ENCODE measurements at regions not wholly inside any gene's neighbourhood (a gene's known extent, or its start where the extent isn't known, plus 50 kb on each side); places are given as distances from the start of the nearest gene placed in this dataset.

DNA sequence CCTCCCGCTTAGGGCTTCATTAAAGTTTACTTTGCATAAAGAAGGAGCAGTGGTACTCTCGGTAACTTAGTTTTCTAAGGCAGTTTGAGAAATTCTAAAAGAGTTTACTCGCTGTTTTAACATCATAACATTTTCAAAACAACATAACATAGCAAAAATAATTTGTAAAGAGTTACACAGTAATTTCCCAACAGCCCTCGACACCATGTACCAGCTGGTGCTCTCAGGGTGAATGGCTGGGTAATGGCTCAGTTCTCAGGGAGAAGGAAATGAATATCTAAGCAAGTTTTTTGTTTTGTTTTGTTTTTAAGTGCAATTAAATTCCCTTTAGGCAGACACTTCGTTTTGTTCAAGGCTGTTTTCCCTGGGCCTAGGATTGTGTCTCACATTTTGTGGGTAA, 435.3 kb downstream of the C4orf33 start:
- DNase-seq (ENCODE audit: extremely low read depth in 1 of 2, low read depth in 1 of 2): no peak

DNA sequence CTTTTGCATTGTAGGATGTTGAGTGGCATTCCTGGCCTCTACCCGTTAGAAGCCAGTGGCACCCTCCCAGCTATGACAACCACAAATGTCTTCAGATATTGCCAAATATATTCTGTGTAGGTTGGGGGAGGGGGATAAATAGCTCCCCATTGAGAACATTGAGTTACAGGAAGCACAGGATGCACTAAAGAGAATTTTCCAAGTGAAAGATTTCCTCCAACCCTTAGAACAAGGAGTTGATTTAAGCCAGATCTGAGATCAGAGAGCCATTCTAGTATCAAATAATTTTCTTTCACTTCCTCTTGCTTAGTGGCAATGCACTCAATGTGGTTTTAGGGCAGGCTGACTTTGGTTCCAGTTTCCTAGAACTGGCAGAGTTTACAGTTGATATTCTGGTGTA, 436.6 kb downstream of the C4orf33 start:
- no peak for DNase-seq (ENCODE audit: extremely low read depth in 1 of 2, low read depth in 1 of 2)

DNA sequence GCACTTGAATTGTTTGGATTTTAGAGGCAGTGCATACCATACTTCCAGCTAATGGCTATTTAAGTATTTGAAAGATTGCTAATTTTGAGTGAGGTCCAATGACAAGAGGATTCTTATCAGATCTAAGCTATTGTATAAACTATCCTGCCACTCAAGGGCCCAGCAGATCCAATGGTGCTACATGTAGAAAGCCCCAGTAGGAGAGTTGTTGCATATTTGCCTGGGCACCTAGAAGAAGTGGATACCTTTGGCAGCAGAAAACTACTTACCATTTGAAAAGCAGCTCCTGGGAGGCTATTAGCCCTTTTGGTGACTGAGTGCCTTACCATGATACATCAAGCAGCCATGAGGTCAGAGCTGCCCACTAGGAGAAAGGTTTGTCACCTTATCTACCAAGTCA, 447.3 kb downstream of the C4orf33 start:
- no peak for DNase-seq (ENCODE audit: extremely low read depth in 1 of 2, low read depth in 1 of 2)

DNA sequence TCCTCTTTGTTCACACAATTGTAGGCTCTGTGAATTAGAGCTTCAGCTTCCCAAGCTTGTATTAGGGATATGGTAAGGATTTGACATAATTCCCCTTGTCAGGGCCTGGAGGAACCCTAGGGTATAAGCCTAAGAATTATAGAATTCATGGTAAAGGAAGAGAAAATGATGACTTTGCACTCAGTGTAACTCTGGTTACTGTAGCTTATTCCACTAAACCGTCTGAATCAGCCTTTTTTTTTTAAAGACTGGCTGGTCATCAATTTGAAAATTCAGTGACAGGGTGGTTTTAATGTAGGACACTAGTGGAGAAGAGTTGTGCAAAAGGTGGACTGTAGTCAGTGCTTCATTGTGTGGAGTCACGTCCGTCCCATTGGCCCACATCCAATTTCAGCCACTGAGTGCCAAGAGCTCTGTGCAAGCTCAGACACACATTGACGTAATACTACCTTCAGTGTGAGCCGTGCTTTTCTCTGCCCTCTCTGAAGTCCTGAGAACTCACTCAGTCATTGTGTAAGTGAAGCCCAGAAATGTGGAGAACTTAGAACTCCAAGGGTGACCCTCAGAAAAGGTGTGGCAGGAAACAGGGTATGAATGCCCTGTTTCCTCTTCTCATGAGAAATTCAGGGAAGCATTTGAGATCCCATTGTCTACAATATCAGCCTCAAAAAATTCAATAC, 449.8 kb downstream of the C4orf33 start:
- no peak for DNase-seq (ENCODE audit: extremely low read depth in 1 of 2, low read depth in 1 of 2)

DNA sequence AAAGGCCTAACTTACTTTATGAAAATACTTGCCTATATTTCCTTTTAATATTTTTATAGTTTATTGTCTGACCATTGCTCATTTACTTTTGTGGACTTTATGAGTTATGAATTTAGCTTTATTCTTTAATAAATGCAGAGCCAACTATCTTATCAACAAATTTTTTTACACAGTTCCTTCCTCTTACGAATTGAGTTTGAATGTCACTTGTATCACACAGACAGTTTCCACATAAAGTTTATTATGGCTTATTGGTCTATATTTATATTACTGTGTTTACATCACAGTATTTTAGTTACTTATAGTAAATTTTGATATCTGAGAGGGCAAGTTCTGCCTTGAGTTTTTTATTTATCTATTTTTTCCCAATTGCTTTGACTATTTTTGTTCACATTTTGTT, 450.6 kb downstream of the C4orf33 start:
- DNase-seq (ENCODE audit: extremely low read depth in 1 of 2, low read depth in 1 of 2): no peak

DNA sequence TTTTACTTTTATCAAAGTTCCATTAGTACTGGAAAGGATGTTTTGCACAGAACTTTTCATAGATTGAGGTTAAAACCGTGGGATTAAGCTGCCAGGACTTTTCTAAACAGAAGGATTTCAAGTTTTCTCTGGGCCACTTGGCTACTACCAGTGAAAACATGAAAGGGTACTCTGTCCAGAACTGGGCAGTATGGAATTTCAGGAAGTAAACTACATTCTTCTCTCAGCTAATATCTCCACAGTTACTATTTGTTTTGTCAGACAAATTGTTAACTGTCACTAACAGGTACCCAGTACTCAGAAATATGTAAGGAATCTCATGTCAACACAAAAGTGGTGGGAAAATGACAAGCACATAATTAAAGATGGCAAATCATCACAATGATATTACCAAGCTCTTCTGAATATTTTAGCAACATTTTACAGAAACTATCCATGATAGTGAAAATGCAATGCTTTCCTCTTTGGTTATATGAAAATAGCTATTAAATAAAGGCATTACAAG, 454.4 kb downstream of the C4orf33 start:
- no peak for DNase-seq (ENCODE audit: extremely low read depth in 1 of 2, low read depth in 1 of 2)

DNA sequence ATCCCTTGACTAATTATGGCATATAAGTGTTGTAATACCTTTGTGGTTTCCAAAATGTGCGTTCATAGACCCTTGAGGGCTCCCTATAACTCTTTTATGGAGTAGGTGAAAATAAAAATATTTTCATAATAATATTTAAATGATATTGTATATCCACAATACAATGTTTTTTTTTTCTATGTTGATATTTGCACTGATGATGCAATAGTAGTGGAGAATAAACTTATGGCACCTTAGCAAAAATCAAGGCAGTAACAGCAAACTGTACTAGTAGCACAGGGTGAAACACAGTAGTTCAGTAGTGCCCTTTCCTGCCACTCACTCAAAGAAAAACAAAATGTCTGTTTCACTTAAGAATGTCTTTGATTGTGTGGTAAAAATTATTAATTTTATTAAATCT, 465.3 kb downstream of the C4orf33 start:
- no peak for DNase-seq (ENCODE audit: extremely low read depth in 1 of 2, low read depth in 1 of 2)

DNA sequence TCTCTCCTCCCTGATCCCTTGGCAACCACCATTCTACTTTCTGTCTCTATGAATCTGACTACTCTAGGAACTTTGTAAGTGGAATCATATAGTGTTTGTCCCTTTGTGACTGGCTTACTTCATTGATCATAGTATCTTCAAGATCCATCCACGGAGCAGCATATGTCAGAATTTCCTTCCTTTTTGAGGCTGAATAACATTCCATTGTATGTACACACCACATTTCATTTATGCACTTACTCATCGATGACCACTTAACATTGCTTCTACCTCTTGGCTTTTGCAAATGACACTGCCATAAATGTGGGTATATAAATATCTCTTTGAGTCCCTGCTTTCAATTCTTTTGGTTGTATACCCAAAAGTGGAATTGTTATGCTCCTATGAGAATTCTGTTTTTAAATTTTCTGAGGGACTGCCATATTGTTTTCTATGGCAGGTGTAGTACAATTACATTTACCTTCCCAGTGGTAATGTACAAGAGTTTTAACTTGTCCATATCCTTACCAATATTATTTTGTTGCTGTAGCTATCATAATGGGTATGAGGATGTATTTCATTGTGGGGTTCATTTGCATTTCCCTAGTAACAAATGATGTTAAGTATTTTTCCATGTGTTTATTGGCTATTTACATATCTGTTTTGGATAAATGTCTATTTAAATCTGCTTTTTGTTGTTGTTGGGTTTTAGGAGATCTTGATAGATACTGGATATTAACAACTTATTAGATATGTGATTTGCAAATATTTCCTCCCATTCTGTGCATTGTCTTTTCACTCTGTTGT, 466.1 kb downstream of the C4orf33 start:
- no peak for DNase-seq (ENCODE audit: extremely low read depth in 1 of 2, low read depth in 1 of 2)

DNA sequence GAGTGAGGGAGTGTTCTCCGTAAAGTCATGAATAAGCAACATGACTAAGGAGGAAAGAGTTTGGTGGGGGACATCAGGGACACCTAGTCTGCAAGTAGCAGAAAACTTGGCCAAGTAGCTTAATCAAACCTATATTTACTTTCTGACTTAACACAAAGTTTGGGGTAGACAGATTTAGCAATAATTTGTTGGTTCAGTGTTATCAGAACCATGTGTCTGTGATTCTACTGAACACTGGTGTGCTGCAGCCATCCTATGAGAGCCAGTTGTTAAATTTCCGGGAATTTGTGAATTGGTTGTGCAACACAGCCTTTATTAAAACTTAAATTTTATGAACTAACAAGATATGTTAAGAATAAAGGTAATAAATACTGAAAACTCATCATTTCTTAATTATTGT, 469.3 kb downstream of the C4orf33 start:
- DNase-seq (ENCODE audit: extremely low read depth in 1 of 2, low read depth in 1 of 2): no peak

DNA sequence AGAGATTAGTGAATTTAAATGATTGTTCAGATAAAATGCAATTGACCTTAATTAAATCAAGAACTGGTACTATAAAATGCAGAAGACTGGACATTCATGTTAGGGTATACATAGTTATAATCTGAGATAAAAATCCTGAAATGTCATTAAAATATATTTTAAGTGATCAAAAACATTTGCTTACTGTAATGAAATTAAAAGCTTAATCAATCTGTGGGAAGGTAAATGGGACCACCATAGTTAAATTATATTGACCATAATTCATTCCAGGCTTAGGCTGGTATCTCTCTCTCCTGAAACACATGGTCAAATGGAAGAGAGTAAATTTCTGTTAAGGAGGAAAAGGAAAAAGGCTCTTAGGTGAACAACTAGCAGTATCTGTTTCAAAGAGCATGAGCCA, 474.4 kb downstream of the C4orf33 start:
- DNase-seq (ENCODE audit: extremely low read depth in 1 of 2, low read depth in 1 of 2): no peak

DNA sequence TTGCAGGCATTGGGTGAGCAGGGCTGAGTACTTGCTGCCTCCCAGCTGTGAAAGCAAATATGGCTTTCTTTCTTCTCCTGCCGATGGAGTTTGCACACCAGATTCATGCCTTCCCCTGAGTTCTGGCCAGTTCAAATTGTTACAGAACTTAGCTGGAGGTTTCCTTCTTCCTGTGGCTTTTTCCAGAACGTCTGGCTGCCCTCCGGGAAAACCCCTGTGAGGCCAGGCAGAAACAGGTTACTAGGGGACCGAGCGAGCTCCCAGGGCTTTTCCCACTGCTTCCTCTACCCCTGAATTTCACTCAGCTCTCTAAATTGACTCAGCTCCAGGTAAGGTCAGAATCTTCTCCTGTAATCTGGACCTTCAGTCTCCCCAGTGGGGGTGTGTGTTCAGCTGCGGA, 482.4 kb downstream of the C4orf33 start:
- DNase-seq (ENCODE audit: extremely low read depth in 1 of 2, low read depth in 1 of 2): no peak

DNA sequence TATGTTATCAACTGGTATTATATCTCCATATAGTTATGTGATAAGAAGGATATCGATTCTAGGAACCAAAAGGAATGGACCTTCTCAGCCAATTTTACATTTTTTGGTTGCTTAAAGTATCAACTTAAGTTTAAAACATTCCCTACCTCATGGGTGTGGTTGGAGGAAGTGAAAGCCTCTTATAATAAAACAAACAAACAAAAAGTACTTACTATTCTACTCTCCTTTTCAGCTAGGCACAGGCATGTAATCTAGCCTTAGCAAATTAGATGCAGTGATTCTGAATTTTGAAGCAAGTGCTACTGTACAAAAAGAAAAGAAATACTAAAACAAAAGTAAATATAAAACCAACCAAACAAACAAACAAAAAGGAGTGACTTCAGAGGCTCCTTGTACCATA, 485.4 kb downstream of the C4orf33 start:
- no peak for DNase-seq (ENCODE audit: extremely low read depth in 1 of 2, low read depth in 1 of 2)

DNA sequence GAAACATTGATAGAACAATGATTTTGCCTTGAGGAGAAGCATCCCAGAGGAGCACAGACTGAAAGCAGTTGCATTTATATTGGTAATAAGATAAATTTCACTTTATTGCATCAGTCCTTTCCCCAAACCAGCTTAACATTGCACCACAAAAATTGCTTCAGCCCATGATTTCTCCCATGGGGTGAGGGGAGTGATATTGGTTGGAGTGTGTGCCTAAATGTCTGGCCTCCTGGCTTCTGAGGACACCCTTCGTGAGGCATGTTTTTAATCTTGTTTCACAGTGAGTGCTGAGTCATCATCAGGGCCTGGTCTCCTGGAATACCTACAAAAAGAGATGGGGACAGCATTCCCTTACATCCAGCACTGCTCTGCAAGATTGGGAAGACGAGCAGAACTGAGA, 487.9 kb downstream of the C4orf33 start:
- no peak for DNase-seq (ENCODE audit: extremely low read depth in 1 of 2, low read depth in 1 of 2)

DNA sequence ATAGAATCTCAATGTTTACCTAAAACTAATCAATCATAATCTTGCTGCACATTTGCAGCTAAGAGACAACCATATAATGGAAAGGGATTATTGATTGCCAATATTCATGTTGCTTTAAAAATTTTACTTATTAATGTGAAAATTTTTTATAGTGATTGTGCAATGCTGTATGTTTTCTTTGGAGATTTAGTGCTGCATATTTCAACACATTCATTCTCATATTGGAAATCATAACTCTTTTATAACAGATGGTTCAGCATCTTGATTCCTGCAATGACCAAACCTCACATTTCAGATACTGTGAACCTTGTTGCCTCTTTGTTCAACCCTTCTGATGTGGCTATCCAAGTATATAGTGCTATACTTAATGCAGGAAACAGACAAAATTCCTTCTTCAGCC, 502.6 kb downstream of the C4orf33 start:
- no peak for DNase-seq (ENCODE audit: extremely low read depth in 1 of 2, low read depth in 1 of 2)

DNA sequence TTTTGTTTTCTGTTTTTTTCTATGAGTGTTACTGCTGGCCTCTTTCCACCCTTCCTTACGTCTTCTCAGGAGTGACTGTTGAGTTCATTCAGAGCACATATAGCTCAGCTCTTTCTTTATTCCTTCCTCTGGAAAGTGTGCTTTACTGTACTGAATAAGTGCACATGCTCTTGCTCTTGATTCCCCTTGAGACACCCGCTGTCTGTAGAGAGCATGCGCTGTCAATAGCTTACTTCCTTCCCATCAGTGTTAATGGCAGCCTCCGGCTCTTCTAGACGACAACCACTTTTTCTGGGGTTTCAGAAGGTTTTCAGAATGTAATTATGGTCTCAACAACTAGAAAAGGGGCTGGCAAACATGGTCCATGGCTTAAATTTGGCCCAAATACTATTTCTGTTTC, 504.9 kb downstream of the C4orf33 start:
- no peak for DNase-seq (ENCODE audit: extremely low read depth in 1 of 2, low read depth in 1 of 2)

DNA sequence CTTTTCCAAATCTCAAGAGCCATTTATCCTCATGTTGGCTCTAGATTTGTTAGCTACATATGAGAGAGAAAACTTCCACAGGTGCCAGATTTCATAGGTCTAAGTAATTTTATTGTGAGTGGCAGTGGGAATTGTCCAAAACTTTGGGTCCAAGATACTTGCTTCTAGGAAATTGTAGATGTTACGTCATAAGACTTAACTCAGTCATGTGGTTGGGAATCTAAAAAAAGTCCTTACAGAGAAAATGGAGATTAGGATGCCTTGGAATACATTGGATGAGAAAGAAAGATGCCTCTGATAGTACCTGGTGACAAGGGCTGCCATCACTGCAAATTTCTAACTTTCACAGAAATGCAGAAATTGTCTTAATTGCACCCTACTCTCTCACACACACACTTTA, 506.5 kb downstream of the C4orf33 start:
- DNase-seq (ENCODE audit: extremely low read depth in 1 of 2, low read depth in 1 of 2): no peak

DNA sequence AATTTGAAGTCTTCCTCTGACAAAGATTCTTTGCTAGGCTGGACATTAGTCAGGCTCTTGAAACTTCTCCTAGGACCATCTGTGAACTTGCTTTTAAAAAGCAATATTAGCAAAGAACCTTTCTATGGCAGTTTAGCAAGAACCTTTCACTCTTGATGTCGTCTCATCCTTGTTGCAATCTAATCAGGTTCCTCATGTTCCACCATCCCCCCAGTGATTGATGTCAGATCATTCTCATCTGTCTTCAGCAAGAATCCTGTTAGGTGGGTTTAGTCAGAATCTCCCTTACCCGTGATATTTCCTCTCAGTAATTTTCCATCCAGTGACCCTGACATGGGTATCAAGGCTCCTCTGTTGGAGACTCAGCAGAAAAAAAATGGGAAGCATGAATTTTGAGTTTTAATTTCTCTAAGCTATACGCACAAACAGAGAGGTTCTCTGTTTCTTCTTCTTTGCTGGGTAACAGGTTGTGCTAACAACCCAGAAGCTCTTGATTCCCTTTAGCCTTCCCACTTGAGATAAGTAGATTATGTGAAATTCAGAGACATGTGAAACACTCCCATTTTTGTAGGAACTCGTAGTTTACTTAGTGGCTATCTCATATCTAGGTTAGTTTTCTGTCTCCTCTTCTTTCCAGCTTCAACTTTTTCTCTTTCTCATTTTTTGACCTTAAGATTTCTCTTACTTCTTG, 507.4 kb downstream of the C4orf33 start:
- DNase-seq (ENCODE audit: extremely low read depth in 1 of 2, low read depth in 1 of 2): no peak

DNA sequence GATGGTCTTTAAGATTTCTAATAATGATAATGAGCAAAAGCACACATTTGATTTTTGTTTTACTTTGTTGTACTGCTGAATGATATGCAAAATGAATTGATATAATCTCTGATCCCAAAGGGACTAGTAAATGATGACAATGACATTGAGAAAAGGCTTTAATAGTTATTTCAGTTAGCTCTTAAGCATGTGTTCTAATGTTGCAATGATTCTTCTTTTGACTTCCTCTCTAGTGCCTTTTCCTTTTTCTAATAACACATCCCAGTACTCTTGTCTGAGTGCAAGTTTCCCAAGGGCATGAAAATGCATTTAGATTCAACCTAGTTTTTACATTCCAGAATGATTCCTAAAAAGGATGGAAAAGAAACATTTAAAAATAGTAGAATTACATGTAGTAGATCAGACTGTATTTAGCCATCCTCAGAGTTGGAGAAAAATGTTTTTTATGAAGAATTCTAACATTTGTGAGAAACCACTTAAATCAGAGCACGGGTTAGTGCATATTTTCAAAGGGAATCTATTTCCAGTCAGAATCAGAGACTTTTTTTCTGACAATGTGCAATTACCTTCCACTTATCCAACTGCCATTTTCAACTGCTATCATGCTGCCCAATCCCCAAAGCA, 508.8 kb downstream of the C4orf33 start:
- DNase-seq (ENCODE audit: extremely low read depth in 1 of 2, low read depth in 1 of 2): no peak

DNA sequence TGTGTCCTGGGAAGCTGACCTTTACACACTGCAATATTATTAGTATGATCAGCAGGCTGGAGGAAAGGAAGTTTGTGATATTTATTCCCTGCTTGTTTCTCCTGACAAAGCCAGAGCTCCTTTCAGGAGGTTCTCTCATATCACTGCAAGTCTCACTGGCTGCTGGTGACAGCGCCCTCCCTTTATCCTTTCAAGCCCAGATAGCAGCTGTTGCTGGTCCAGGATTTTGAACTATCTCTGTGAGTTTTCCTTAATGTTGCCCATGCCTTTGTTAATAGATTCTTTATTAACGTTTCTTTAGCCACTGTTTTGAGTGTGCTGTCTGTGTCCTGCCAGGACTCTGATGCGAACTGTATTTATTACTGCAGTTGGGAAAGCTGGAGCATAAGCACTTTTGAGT, 518.7 kb downstream of the C4orf33 start:
- no peak for DNase-seq (ENCODE audit: extremely low read depth in 1 of 2, low read depth in 1 of 2)

DNA sequence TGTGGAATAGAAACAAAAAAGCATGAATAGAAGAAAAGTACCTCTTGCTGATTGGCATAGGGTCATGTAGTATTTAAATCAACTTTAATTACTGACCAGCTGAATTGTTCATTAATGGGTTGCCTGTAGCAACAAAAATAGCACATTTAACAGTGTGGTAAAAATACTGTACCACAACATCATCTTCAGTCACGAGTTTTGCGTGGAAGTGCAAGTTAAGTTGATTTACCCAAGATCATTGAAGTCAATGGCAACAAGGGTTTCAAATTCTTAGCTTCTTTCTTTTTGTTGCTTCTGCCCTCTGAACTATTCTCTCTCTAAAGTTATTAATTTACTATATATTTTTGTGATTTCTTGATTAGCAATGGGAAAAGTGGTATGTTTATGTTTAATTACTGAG, 526.6 kb downstream of the C4orf33 start:
- no peak for DNase-seq (ENCODE audit: extremely low read depth in 1 of 2, low read depth in 1 of 2)

DNA sequence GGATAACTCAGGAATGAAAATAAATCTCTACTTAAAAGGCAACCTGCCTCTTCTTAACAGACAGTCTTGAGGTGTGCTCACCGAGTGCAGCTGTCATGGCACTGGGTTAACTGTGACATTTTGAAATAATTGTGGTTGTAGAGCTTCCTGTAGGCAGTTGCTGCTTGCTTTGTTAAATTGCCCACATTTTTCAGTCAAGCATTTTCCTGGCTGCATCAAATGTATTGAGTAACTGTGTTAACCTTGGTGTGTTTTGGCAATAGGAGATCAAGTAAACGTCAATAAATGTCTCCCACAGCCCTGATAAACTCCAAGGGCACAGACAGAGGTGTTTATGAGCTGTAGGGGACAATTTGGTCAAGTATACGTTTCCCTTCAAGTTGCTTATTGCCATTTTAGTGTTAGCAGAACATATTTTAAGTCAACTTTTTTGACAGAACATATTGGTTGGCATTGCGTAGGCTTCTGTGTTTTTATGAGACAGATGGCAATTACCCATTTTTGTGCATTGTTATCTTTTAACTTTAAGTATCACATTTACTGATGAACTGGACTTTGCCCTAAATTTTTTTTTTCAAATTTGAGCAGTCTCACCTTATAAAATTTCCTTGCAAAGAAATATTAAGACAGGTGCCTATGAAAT, 527.4 kb downstream of the C4orf33 start:
- DNase-seq (ENCODE audit: extremely low read depth in 1 of 2, low read depth in 1 of 2): no peak
